Activated CD4-positive, alpha-beta T cell treated with anti-CD3 and anti-CD28 coated beads, Interleukin-10, Interleukin-2, amounts not matched to agents 100 ng/mL and 50 ng/mL, durations not matched to agents 16 hours and 8 hours (primary cell): ENCODE measurements at regions not wholly inside any gene's neighbourhood (a gene's known extent, or its start where the extent isn't known, plus 50 kb on each side); places are given as distances from the start of the nearest gene placed in this dataset.

Source experiments
- DNase-seq: peaks from one replicate; pipeline ENCODE4 v3.0.0-alpha.2; 2020

GRCh38 chr16:65455761-65456160, 333.9 kb upstream of the CDH11 start:
- DNase-seq = no peak

GRCh38 chr16:65453646-65454045, 331.8 kb upstream of the CDH11 start:
- DNase-seq = no peak

- DNase-seq = no peak
These were observed 327.7 kb upstream of the CDH11 start for GRCh38 chr16:65449526-65449925.

GRCh38 chr16:65446427-65446826, 324.6 kb upstream of the CDH11 start:
- DNase-seq = no peak

GRCh38 chr16:65445313-65446260, 323.7 kb upstream of the CDH11 start:
- no peak for DNase-seq

DNA sequence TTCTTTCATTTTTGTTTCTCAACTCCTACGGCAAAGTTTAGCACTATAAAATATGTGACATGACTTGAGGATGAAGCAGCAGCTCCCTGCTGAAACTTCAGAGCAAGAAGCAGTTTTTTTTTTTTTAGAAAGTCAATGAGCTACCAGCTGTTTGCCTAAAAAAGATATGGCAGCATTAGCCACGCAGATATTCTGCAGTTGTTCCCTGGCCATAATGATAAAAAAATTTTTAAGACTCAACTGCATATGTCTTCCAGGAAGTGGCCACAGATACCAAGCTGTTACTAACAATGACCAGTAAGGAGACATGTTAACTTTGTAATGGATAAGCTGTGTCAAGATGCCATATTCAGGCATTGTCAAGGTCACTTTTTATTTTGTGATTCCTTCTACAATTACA, 319.6 kb upstream of the CDH11 start:
- no peak for DNase-seq

- DNase-seq = no peak
These were observed 307.8 kb upstream of the CDH11 start for GRCh38 chr16:65429504-65430181.

DNA sequence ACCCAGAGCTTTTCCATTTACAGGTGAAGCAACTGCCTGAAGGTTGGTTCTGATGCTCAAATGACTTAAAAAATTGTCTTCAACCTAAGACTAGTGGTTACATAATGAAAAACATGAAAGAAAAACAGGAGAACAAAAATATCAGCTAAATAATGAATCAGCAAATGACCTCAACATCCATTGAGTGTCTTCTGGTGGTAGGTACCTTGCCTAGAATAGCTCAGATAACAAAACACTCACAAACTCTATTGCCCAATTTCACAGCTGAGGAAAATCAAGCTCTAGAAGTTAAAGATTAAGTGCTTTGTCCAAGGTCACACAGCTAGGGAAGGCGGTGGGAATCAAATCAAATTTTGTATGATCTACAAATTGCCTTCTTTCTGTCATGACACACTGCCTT, 304.6 kb upstream of the CDH11 start:
- no peak for DNase-seq

- no peak for DNase-seq
These were observed 301.1 kb upstream of the CDH11 start for GRCh38 chr16:65422934-65423333.

DNA sequence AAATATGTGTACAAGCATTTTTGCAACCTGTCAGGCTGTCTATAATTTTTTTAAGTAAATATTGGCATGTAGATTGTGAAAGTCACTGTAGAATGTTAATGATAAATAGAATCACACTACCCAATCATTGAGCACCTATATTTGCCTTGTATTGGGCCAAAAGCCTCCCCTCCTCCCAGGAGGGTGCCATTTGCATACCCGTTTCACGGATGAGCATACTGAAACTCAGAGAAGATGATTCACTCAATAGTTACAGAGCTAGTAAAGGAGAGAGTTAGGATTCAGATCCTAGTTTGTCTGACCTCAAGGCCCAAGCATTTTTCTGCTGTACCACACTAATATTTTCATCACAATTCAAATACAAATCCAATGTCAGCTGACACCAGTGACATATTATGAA, 299.7 kb upstream of the CDH11 start:
- no peak for DNase-seq

GRCh38 chr16:65418435-65418834, 296.6 kb upstream of the CDH11 start:
- DNase-seq = no peak

GRCh38 chr16:65415460-65415859, 293.6 kb upstream of the CDH11 start:
- no peak for DNase-seq

- DNase-seq = no peak
These were observed 292.6 kb upstream of the CDH11 start for GRCh38 chr16:65414284-65414984.

GRCh38 chr16:65413861-65414260, 292.0 kb upstream of the CDH11 start:
- no peak for DNase-seq

DNA sequence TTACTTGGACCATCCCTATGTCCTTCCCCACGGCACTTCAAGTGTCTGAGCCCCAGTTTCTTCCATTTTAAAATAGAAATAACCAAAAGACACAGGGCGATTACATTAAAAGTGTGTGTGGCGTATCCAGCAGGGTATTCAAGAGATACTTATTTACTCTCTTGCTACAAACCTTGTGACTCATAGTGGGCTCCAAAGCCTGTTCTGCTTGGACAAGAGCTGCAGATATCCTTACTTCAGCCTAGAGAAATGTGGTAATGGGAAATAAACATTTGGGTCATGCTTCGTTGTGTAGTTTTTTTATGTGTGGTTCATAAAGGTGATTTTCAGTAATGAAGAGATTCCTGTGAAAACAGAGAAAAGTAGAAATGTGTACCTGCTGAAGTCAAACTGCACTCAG, 288.9 kb upstream of the CDH11 start:
- DNase-seq = no peak

DNA sequence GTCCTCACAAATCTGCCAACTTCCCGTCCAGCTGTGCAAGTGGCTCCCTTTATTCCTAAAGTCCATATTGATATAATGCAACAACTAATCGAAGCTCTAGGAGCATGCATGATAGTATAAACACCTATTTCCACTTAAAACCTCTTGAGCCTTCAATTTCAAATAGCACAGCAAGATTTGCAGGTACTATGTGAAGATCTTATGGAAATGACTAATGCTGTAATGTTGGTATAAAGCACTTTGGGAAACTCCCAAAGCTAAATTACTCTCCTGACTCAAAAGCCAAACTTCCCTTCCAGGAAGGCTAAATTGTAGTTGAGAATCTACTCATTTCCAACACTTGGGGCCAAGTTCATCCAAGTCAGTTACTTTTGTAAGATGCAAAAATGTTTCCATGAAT, 287.6 kb upstream of the CDH11 start:
- no peak for DNase-seq

GRCh38 chr16:65406933-65407332, 285.1 kb upstream of the CDH11 start:
- no peak for DNase-seq

GRCh38 chr16:65406116-65406515, 284.3 kb upstream of the CDH11 start:
- no peak for DNase-seq

GRCh38 chr16:65394281-65394680, 272.4 kb upstream of the CDH11 start:
- no peak for DNase-seq

- DNase-seq = no peak
These were observed 271.1 kb upstream of the CDH11 start for GRCh38 chr16:65392806-65393565.

DNA sequence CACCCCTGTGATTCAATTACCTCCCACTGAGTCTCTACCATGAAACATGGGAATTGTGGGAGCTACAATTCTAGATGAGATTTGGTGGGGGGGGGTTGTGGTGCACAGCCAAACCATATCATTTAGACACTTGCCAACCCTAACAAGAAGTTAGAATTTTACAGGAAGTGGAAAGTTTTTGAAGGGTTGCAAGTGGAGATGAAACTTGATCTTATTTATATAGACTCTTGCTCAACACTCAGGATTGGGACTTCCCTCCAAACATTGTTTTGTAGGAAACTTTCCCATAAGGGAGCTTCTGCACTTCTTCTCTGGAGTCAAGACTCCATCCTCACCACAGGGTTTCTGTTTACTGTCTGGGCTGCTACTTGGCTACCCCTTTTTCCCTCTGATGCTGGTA, 266.7 kb upstream of the CDH11 start:
- no peak for DNase-seq

GRCh38 chr16:65386672-65387071, 264.8 kb upstream of the CDH11 start:
- no peak for DNase-seq

GRCh38 chr16:65384441-65384840, 262.6 kb upstream of the CDH11 start:
- no peak for DNase-seq
